ENCODE measurements at regions not wholly inside any gene's neighbourhood (a gene's known extent, or its start where the extent isn't known, plus 50 kb on each side); places are given as distances from the start of the nearest gene placed in this dataset.

GRCh38 chr6:15947436-15947835, 181.4 kb upstream of the MYLIP start:
- TF ChIP-seq, protein P1, sequence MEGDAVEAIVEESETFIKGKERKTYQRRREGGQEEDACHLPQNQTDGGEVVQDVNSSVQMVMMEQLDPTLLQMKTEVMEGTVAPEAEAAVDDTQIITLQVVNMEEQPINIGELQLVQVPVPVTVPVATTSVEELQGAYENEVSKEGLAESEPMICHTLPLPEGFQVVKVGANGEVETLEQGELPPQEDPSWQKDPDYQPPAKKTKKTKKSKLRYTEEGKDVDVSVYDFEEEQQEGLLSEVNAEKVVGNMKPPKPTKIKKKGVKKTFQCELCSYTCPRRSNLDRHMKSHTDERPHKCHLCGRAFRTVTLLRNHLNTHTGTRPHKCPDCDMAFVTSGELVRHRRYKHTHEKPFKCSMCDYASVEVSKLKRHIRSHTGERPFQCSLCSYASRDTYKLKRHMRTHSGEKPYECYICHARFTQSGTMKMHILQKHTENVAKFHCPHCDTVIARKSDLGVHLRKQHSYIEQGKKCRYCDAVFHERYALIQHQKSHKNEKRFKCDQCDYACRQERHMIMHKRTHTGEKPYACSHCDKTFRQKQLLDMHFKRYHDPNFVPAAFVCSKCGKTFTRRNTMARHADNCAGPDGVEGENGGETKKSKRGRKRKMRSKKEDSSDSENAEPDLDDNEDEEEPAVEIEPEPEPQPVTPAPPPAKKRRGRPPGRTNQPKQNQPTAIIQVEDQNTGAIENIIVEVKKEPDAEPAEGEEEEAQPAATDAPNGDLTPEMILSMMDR (conservative IDR thresholded peaks at IDR 0.05), result no peak
- H3K27ac ChIP-seq, result no peak overlapping the region

DNA sequence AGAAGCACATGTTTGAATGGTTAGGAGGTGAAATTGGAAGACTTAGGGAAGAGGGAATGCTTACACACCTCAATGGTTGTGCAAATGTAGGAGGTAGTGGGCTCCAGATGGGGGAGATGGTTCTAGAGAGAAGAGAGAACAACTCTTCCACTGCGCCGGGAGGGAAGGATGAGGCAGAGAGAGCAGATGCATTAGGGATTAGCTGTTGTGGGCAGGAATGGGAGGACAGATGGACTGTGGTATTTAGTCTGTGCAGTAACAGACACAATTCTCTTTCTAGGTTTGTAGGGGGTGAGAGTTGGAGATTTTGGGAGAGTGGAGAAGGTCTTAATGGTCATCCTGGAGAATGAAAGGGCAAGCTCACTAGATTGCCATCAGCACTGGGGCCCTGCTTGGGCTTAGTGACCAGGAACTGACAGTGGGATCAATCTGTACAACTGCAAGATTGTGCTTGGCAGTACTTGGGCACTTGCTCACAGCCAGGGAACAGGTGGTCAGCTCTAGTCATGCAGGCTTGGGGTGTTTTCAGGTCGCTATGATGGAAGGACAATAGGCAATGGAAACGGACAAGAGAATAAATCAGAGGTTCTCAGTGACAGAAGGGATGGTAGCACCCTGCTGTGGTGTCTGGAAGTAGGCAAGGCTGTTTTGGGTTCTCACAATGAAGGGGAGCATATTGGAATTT, 182.0 kb upstream of the MYLIP start:
- TF ChIP-seq, protein P1 (conservative IDR thresholded peaks at IDR 0.05), result no peak
- no peak overlapping the region for H3K27ac ChIP-seq

DNA sequence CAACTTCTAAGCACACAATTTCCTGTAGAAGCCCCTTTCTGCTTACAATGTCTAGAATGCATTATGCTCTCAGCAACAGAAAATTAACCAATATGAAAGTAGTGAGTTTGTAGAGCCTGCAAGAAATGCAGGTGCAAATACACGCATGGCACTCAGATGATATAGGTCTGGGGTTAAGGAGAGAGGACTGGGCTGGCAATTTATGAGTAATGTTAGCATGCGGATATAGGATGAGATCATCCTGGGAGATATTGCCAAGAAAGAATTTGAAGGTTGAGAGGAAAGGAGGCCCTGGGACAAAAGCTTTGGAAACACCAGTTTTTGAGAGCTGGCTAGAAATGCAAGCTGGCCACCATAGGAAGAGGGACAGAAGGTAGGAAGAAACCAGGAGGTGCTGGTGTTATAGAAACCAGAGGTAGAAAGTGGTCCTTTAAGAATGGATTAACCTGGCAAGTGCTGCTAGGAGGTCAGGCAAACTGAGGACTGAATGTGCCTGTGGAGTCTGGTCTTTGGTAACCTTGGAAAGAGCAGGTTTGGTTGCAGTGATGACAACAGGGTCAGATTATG, 183.2 kb upstream of the MYLIP start:
- TF ChIP-seq, protein P1 (conservative IDR thresholded peaks at IDR 0.05), result no peak
- no peak overlapping the region for H3K27ac ChIP-seq

- TF ChIP-seq, protein P1 (conservative IDR thresholded peaks at IDR 0.05), result no peak
- no peak overlapping the region for H3K27ac ChIP-seq
These were observed 185.5 kb upstream of the MYLIP start for GRCh38 chr6:15943423-15943822.

GRCh38 chr6:15941168-15941567, 187.7 kb upstream of the MYLIP start:
- TF ChIP-seq, protein P1 (conservative IDR thresholded peaks at IDR 0.05), result no peak
- H3K27ac ChIP-seq, result no peak overlapping the region

- no peak overlapping the region for H3K27ac ChIP-seq
- TF ChIP-seq, protein P1 (conservative IDR thresholded peaks at IDR 0.05), result no peak
These were observed 190.8 kb upstream of the MYLIP start for GRCh38 chr6:15938107-15938506.

DNA sequence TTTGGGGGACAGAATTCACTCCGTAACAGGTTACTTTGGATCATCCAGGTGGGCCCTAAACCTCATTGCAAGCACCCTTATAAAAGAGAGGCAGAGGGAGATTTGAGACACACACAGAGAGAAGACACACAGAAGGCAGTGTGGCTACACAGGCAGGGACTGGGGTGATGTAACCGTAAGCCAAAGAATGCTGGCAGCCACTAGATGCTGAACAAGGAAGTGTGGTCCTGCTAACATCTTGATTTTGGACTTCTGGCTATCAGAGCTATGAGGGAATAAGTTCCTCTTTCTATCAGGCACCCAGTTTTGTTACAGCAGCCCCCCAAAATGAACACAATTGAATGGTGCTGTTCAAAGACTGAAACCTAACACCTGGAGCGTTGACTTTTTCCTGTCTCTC, 191.3 kb upstream of the MYLIP start:
- TF ChIP-seq, protein P1 (conservative IDR thresholded peaks at IDR 0.05), result no peak
- H3K27ac ChIP-seq, result no peak overlapping the region
